H1 (cell line): ENCODE measurements at regions not wholly inside any gene's neighbourhood (a gene's known extent, or its start where the extent isn't known, plus 50 kb on each side); places are given as distances from the start of the nearest gene placed in this dataset.

Source experiments
- CTCF ChIA-PET: fragments of 300-600 bp; sonication (Branson Sonifier 250); formaldehyde crosslinking; loops from one replicate; lab custom pipeline; 2021; ENCODE audit not compliant: partially characterized antibody; lab: Charles Lee
- POLR2A ChIA-PET: fragments of 300-600 bp; sonication (Branson Sonifier 250); formaldehyde crosslinking; loops from one replicate; lab custom pipeline; 2021; ENCODE audit warnings: inconsistent platforms; ENCODE audit not compliant: partially characterized antibody; lab: Charles Lee
- DNase-seq, 2 experiments: peaks; one replicate each; pipeline versions ENCODE4 v3.0.0 to v3.0.0-alpha.2; 2010 to 2022; ENCODE audit warnings: low spot score in 2 of 2, low read depth in 1 of 2, mixed read lengths in 1 of 2
- FAIRE-seq: peaks from 2 replicates; lab custom pipeline; 2011; peaks lifted over from hg19 to GRCh38; lab: Jason Lieb, UNC
- H2AFZ ChIP-seq: 2 replicates; pipeline ENCODE4 v1.8.1; 2012; ENCODE audit warnings: low read length, inconsistent platforms
- H2AK5ac ChIP-seq: 2 replicates; pipeline ENCODE4 v1.6.1; 2013; ENCODE audit warnings: low read depth, low read length
- H2BK120ac ChIP-seq: replicated peaks from 2 replicates; pipeline ENCODE3; 2013; ENCODE audit warnings: low read depth, low read length, inconsistent platforms
- H2BK12ac ChIP-seq: 2 replicates; pipeline ENCODE4 v1.6.1; 2013; ENCODE audit warnings: low read depth, low read length
- H2BK15ac ChIP-seq: 2 replicates; pipeline ENCODE4 v1.6.1; 2013; ENCODE audit warnings: low read length
- H2BK20ac ChIP-seq: 2 replicates; pipeline ENCODE4 v1.6.1; 2013; ENCODE audit warnings: low read length
- H2BK5ac ChIP-seq: 2 replicates; pipeline ENCODE4 v1.6.1; 2013; ENCODE audit warnings: low read depth, low read length
- H3K14ac ChIP-seq: 2 replicates; pipeline ENCODE4 v1.6.1; 2013; ENCODE audit warnings: inconsistent platforms; ENCODE audit not compliant: insufficient read length
- H3K18ac ChIP-seq: 2 replicates; pipeline ENCODE4 v1.6.1; 2013; ENCODE audit warnings: low read length; ENCODE audit errors: extremely low read depth
- H3K23ac ChIP-seq: 2 replicates; pipeline ENCODE4 v1.6.1; 2013; ENCODE audit warnings: inconsistent platforms; ENCODE audit not compliant: insufficient read length
- H3K23me2 ChIP-seq: 2 replicates; pipeline ENCODE4 v1.6.1; 2013; ENCODE audit warnings: low read depth, low read length
- H3K27ac ChIP-seq: 2 replicates; pipeline ENCODE4 v1.6.1; 2011; ENCODE audit warnings: low read depth, low read length, inconsistent platforms
- H3K27me3 ChIP-seq, 4 experiments: replicated peaks in 1 of 4; 1 replicate in 1 of 4; 2 replicates in 3 of 4; pipeline versions ENCODE4 v1.6.1 to v1.8.1; 2011 to 2013; ENCODE audit warnings: low read length in 3 of 4, mild to moderate bottlenecking in 3 of 4, inconsistent platforms in 2 of 4, mixed read lengths in 2 of 4, moderate library complexity in 1 of 4; ENCODE audit not compliant: control insufficient read depth in 3 of 4, insufficient read depth in 3 of 4; ENCODE audit errors: extremely low read depth in 1 of 4
- H3K36me3 ChIP-seq, 4 experiments: 2 replicates each; pipeline versions ENCODE4 v1.6.1 to v1.8.1; 2011 to 2013; ENCODE audit warnings: mild to moderate bottlenecking in 4 of 4, low read length in 3 of 4, moderate library complexity in 2 of 4, control low read depth in 1 of 4, inconsistent platforms in 1 of 4; ENCODE audit not compliant: insufficient read depth in 4 of 4, control insufficient read depth in 2 of 4
- H3K4ac ChIP-seq: replicated peaks from 2 replicates; pipeline ENCODE3; 2013; ENCODE audit warnings: low read length, low read depth, mixed read lengths, inconsistent platforms; ENCODE audit not compliant: insufficient read length
- H3K4me1 ChIP-seq, 4 experiments: replicated peaks in 1 of 4; 1 replicate in 1 of 4; 2 replicates in 3 of 4; pipeline versions ENCODE4 v1.6.1 to v1.8.1; 2011 to 2013; ENCODE audit warnings: low read length in 3 of 4, inconsistent platforms in 2 of 4, mixed read lengths in 1 of 4; ENCODE audit not compliant: insufficient read depth in 4 of 4, control insufficient read depth in 3 of 4
- H3K4me2 ChIP-seq, 2 experiments: 2 replicates each; pipeline versions ENCODE4 v1.6.1 to v1.8.1; 2011 to 2013; ENCODE audit warnings: low read depth in 2 of 2, low read length in 2 of 2, control low read depth in 1 of 2, inconsistent platforms in 1 of 2, mild to moderate bottlenecking in 1 of 2; ENCODE audit not compliant: insufficient read depth in 1 of 2
- H3K4me3 ChIP-seq, 4 experiments: fragments of 200-600, 300-600 bp in 1 of 4; sonication (generic), shearing (Covaris generic), sonication (Bioruptor Twin) in 1 of 4; 2 replicates each; pipeline versions ENCODE4 v1.5.1 to v1.8.1; 2011 to 2016; ENCODE audit warnings: low read length in 4 of 4, low read depth in 3 of 4, control low read depth in 2 of 4, inconsistent platforms in 2 of 4, mild to moderate bottlenecking in 2 of 4, mixed read lengths in 1 of 4, moderate library complexity in 1 of 4; ENCODE audit not compliant: insufficient read depth in 2 of 4; ENCODE audit errors: extremely low read depth in 1 of 4
- H3K56ac ChIP-seq: replicated peaks from 2 replicates; pipeline ENCODE3; 2013; ENCODE audit warnings: low read depth, mild to moderate bottlenecking, mixed read lengths, low read length, inconsistent platforms; ENCODE audit not compliant: insufficient read length
- H3K79me1 ChIP-seq: 2 replicates; pipeline ENCODE4 v1.6.1; 2013; ENCODE audit warnings: low read depth, low read length, control low read depth
- H3K79me2 ChIP-seq, 2 experiments: 2 replicates each; pipeline versions ENCODE4 v1.6.1 to v1.8.1; 2012 to 2013; ENCODE audit warnings: low read length in 2 of 2, mild to moderate bottlenecking in 2 of 2, inconsistent platforms in 1 of 2; ENCODE audit not compliant: insufficient read depth in 2 of 2, control insufficient read depth in 1 of 2
- H3K9ac ChIP-seq, 4 experiments: replicated peaks in 1 of 4; 1 replicate in 1 of 4; 2 replicates in 3 of 4; pipeline versions ENCODE4 v1.6.1 to v1.8.1; 2011 to 2013; ENCODE audit warnings: low read depth in 3 of 4, low read length in 3 of 4, control low read depth in 2 of 4, mild to moderate bottlenecking in 2 of 4, moderate library complexity in 2 of 4, inconsistent platforms in 1 of 4; ENCODE audit errors: extremely low read depth in 1 of 4
- H3K9me3 ChIP-seq, 2 experiments: 2 replicates each; pipeline versions ENCODE4 v1.6.1 to v1.8.1; 2012 to 2013; ENCODE audit warnings: mild to moderate bottlenecking in 2 of 2, moderate library complexity in 2 of 2, control low read depth in 1 of 2, inconsistent platforms in 1 of 2, low read depth in 1 of 2, low read length in 1 of 2, mixed read lengths in 1 of 2; ENCODE audit not compliant: insufficient read depth in 2 of 2
- H4K20me1 ChIP-seq, 2 experiments: replicated peaks in 1 of 2; 2 replicates each; pipeline versions ENCODE3 to v1.8.1; 2011 to 2013; ENCODE audit warnings: inconsistent platforms in 2 of 2, low read length in 2 of 2, mild to moderate bottlenecking in 1 of 2; ENCODE audit not compliant: insufficient read depth in 2 of 2, control insufficient read depth in 1 of 2
- H4K5ac ChIP-seq: 2 replicates; pipeline ENCODE4 v1.6.1; 2013; ENCODE audit warnings: low read length, low read depth, mixed read lengths, inconsistent platforms; ENCODE audit not compliant: insufficient read length
- H4K8ac ChIP-seq: 2 replicates; pipeline ENCODE4 v1.8.0; 2013; ENCODE audit warnings: mild to moderate bottlenecking, moderate library complexity, low read length, inconsistent platforms; ENCODE audit not compliant: insufficient read depth; ENCODE audit errors: extremely low read depth
- H4K91ac ChIP-seq: replicated peaks from 2 replicates; pipeline ENCODE3; 2013; ENCODE audit warnings: low read length, mixed read lengths, inconsistent platforms; ENCODE audit not compliant: insufficient read length
- CREB1 ChIP-seq: IDR thresholded peaks from 2 replicates; pipeline ENCODE4 v1.6.1; 2012; ENCODE audit warnings: inconsistent platforms
- SIN3A ChIP-seq, 2 experiments: IDR thresholded peaks in 1 of 2; conservative IDR thresholded peaks in 1 of 2; 2 replicates each; pipeline ENCODE4 v1.6.1; 2011 to 2012; ENCODE audit warnings: low read length in 2 of 2, improper control_type of control experiment in 1 of 2, low read depth in 1 of 2, mild to moderate bottlenecking in 1 of 2
- TAF7 ChIP-seq: optimal IDR thresholded peaks from 2 replicates; pipeline ENCODE3; 2011; ENCODE audit warnings: low read depth, mild to moderate bottlenecking, inconsistent platforms, low read length, moderate library complexity, borderline replicate concordance
- WGBS, 2 experiments: shearing (Covaris generic) in 1 of 2; methylation state at CpG; one replicate each; pipeline versions ENCODE4 v1.1.6 to v1.1.7; 2013 to 2015; ENCODE audit warnings: low lambda C conversion rate in 2 of 2, mixed read lengths in 2 of 2, inconsistent platforms in 1 of 2, low coverage in 1 of 2, missing lambda C conversion rate in 1 of 2; ENCODE audit not compliant: insufficient replicate concordance in 2 of 2, insufficient coverage in 1 of 2, insufficient read length in 1 of 2; ENCODE audit errors: extremely low coverage in 1 of 2, missing lambda C conversion rate in 1 of 2; 5-methylcytosine and 5-hydroxymethylcytosine counted together
- TF ChIP-seq, protein P1 (sequence below): IDR thresholded peaks from 2 replicates; pipeline ENCODE4 v1.6.1; 2012; ENCODE audit warnings: inconsistent platforms

DNA sequence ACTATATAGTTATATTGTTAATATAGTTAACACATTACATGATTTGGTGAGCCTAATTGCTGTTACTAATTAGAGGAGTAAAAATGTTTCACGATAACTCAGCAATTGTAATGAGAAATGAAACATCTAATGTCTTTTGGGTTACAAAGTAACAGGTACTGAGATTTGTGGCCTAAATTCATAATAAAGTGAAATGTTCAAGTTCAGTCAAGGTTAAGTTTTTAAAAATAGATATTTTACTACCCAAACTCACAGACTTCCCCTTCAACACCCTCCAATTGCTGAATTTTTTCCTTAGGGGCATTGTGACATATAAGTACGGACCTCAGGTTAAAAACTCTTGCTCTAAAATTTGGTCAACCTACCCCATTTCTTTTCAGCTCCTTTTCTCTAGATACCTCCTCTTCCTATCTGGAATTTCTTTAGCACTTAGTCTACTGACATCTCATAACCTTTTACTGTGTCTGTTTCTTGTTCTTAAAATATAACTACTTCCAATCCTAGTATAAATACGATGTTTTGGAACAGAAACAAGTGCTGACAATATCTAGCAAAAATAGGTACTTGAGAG lies 112.3 kb upstream of the PRSS16 start:
- Histone ChIP-seq H3K9ac (no peak overlapping the region), H3K23ac (no peak overlapping the region), H3K4ac (no peak overlapping the region), H3K14ac (no peak overlapping the region), H3K9me3 (no peaks in the 10 kb centered on the region), H3K79me1 (no peaks in the 10 kb centered on the region), H3K27me3 (no peaks in the 10 kb centered on the region), H2BK20ac (no peak overlapping the region), H2BK120ac (no peak overlapping the region), H4K91ac (no peak overlapping the region), H3K4me2 (no peak overlapping the region), H3K56ac (no peak overlapping the region), H2AK5ac (no peak overlapping the region), H4K5ac (no peak overlapping the region), H3K79me2 (peaks cover 0 to 18% of the 10 kb centered on the region in 2 experiments; a peak in 2 of 4 replicates), H4K8ac (no peak overlapping the region), H3K18ac (no peak overlapping the region), H2AFZ (no peak overlapping the region), H2BK12ac (no peak overlapping the region), H3K4me3 (no peak overlapping the region), H4K20me1 (no peaks in the 10 kb centered on the region), H3K23me2 (peaks cover 10% of the 10 kb centered on the region), H2BK15ac (no peak overlapping the region), H3K36me3 (no peaks in the 10 kb centered on the region), H3K4me1 (peaks cover 0 to 6% (median 4%) of the 10 kb centered on the region in 4 experiments; a peak in 5 of 7 replicates), H2BK5ac (no peak overlapping the region), H3K27ac (no peak overlapping the region)
- ChIA-PET POLR2A (interaction anchor here (0.7 to 9.6 kb wide), 13 partner anchors 12 to 1012 kb away, joined by 5 to 824 read pairs (median 47); a partner anchor contains a TSS), CTCF (interaction anchor here (0.7 kb wide), 1 partner anchor 567 kb away, joined by 3 read pairs; no protein-coding TSS in a partner anchor)
- no peak for FAIRE-seq
- no peak for DNase-seq
- TF ChIP-seq SIN3A (conservative IDR thresholded peaks at IDR 0.05 in 1 of 2, IDR thresholded peaks at IDR 0.05 in 1 of 2; ENCODE audit: low read depth in 1 of 2, low read length in 2 of 2) (no peak), TAF7 (no peak), CREB1 (no peak)
- TF ChIP-seq, protein P1, sequence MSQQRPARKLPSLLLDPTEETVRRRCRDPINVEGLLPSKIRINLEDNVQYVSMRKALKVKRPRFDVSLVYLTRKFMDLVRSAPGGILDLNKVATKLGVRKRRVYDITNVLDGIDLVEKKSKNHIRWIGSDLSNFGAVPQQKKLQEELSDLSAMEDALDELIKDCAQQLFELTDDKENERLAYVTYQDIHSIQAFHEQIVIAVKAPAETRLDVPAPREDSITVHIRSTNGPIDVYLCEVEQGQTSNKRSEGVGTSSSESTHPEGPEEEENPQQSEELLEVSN: no peak
- 89% methylated on average over 3 of the region's 3 CpGs; no CpG with 5 or more reads in 1 of the 2 experiments for WGBS, 2 experiments
